ENCODE measurements at regions not wholly inside any gene's neighbourhood (a gene's known extent, or its start where the extent isn't known, plus 50 kb on each side); places are given as distances from the start of the nearest gene placed in this dataset.

DNA sequence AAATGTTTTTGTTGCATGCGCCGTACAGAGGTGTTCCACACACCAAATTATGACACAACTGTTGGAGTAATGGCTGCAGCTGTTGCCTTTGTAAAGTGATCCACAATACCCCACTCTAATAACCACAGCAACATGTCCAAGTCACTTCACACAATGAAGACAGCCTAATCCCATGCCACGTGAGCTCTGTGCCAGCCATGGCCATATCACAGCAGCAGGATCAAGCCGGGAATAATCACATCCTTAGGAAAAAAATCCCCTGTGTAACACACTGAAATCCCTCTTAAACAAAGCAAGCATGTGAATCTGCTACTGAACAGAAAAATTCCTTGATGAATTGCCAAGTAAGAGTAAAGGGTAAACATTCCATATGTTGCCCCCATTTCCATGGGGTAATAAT is 179.5 kb upstream of the PARD3B start:
- Mint-ChIP-seq H3K27me3 (no peaks in the 10 kb centered on the region), H3K4me3 (no peak overlapping the region), H3K27ac (no peak overlapping the region), H3K9me3 (ENCODE audit: insufficient read depth) (no peaks in the 10 kb centered on the region), H3K4me1 (no peaks in the 10 kb centered on the region)
- no peak for TF ChIP-seq EZH2 (IDR thresholded peaks at IDR 0.05; ENCODE audit: borderline replicate concordance, insufficient read depth, low read depth, low read length, poor library complexity, severe bottlenecking)
- TF ChIP-seq, protein P1, sequence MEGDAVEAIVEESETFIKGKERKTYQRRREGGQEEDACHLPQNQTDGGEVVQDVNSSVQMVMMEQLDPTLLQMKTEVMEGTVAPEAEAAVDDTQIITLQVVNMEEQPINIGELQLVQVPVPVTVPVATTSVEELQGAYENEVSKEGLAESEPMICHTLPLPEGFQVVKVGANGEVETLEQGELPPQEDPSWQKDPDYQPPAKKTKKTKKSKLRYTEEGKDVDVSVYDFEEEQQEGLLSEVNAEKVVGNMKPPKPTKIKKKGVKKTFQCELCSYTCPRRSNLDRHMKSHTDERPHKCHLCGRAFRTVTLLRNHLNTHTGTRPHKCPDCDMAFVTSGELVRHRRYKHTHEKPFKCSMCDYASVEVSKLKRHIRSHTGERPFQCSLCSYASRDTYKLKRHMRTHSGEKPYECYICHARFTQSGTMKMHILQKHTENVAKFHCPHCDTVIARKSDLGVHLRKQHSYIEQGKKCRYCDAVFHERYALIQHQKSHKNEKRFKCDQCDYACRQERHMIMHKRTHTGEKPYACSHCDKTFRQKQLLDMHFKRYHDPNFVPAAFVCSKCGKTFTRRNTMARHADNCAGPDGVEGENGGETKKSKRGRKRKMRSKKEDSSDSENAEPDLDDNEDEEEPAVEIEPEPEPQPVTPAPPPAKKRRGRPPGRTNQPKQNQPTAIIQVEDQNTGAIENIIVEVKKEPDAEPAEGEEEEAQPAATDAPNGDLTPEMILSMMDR (IDR thresholded peaks at IDR 0.05), result no peak
- WGBS (ENCODE audit: insufficient coverage), result 50% methylated on average over 2 of the region's 4 CpGs
- no peak overlapping the region for H3K4me3 ChIP-seq (ENCODE audit: control extremely low read depth in 1 of 5, extremely low read depth in 1 of 5, insufficient read depth in 1 of 5, low read depth in 2 of 5, low read length in 4 of 5)
- ChIA-PET CTCF (no interaction called here), POLR2A (no interaction called here)
- no peaks in the 10 kb centered on the region for H3K36me3 ChIP-seq (replicated peaks in 1 of 2; ENCODE audit: control extremely low read depth in 1 of 2, control insufficient read depth in 1 of 2, extremely low read depth in 1 of 2, insufficient read depth in 2 of 2, low read length in 1 of 2)
- no peak overlapping the region for H3K4me2 ChIP-seq (replicated peaks; ENCODE audit: low read depth, low read length, poor library complexity, severe bottlenecking)
- no peak for ATAC-seq (ENCODE audit: low read depth)
- no peak overlapping the region for H3K9ac ChIP-seq (ENCODE audit: low read length)
- no peak overlapping the region for H2AFZ ChIP-seq (ENCODE audit: insufficient read depth, low read depth, low read length, poor library complexity, severe bottlenecking)
- H3K4me1 ChIP-seq (ENCODE audit: control insufficient read depth in 2 of 2, insufficient read depth in 2 of 2, low read length in 2 of 2), result no peaks in the 10 kb centered on the region
- H3K27me3 ChIP-seq (replicated peaks in 1 of 4; ENCODE audit: control extremely low read depth in 1 of 4, control insufficient read depth in 3 of 4, insufficient read depth in 4 of 4, low read length in 3 of 4), result no peaks in the 10 kb centered on the region
- no peak for DNase-seq
- no peaks in the 10 kb centered on the region for H3K9me3 ChIP-seq (ENCODE audit: control extremely low read depth in 1 of 3, control insufficient read depth in 2 of 3, insufficient read depth in 1 of 3, low read length in 2 of 3)
- H3K79me2 ChIP-seq (ENCODE audit: control insufficient read depth, insufficient read depth, low read length), result no peaks in the 10 kb centered on the region
- H3K27ac ChIP-seq (ENCODE audit: low read length in 2 of 2), result no peak overlapping the region
- intact Hi-C loops (cut with micrococcal nuclease), result no loop called here
- no peaks in the 10 kb centered on the region for H4K20me1 ChIP-seq (ENCODE audit: control insufficient read depth, insufficient read depth, low read length, poor library complexity, severe bottlenecking)

DNA sequence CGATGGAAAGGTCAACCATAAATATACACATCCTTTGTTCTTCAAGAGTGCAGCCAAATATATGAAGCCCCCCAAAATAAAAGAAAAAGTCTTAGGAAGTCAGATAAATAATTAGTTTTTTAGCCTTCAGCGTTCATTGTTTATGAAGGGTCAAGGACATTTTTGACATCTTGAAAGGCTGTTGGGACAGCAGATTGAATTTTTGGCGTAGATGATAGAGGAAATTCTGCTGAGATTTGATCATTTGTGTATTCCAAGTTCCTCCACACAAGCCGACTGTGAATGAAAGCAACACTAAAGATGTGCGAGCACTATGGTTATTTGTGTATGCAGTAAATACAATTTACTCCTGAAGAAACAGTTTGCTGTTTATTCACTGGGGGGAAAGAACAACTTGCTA is 177.8 kb upstream of the PARD3B start:
- ATAC-seq (ENCODE audit: low read depth), result no peak
- no peaks in the 10 kb centered on the region for H3K9me3 Mint-ChIP-seq (ENCODE audit: insufficient read depth)
- intact Hi-C loops (cut with micrococcal nuclease), result no loop called here

More for the DNA sequence above, 177.8 kb upstream of the PARD3B start:
- no peaks in the 10 kb centered on the region for H3K9me3 ChIP-seq (ENCODE audit: control extremely low read depth in 1 of 3, control insufficient read depth in 2 of 3, insufficient read depth in 1 of 3, low read length in 2 of 3)
- no peaks in the 10 kb centered on the region for H3K4me1 Mint-ChIP-seq
- H3K79me2 ChIP-seq (ENCODE audit: control insufficient read depth, insufficient read depth, low read length), result no peaks in the 10 kb centered on the region
- H3K4me3 ChIP-seq (ENCODE audit: control extremely low read depth in 1 of 5, extremely low read depth in 1 of 5, insufficient read depth in 1 of 5, low read depth in 2 of 5, low read length in 4 of 5), result no peak overlapping the region
- no peak overlapping the region for H2AFZ ChIP-seq (ENCODE audit: insufficient read depth, low read depth, low read length, poor library complexity, severe bottlenecking)
- no peak overlapping the region for H3K9ac ChIP-seq (ENCODE audit: low read length)
- no peak for DNase-seq
- H3K4me2 ChIP-seq (replicated peaks; ENCODE audit: low read depth, low read length, poor library complexity, severe bottlenecking), result no peak overlapping the region
- WGBS (ENCODE audit: insufficient coverage), result 63% methylated on average over 2 of the region's 5 CpGs
- H3K27me3 Mint-ChIP-seq, result no peaks in the 10 kb centered on the region
- H3K27ac ChIP-seq (ENCODE audit: low read length in 2 of 2), result no peak overlapping the region
- ChIA-PET CTCF (no interaction called here), POLR2A (no interaction called here)
- H3K27ac Mint-ChIP-seq, result no peak overlapping the region
- no peak overlapping the region for H3K4me3 Mint-ChIP-seq
- H4K20me1 ChIP-seq (ENCODE audit: control insufficient read depth, insufficient read depth, low read length, poor library complexity, severe bottlenecking), result no peaks in the 10 kb centered on the region
- H3K36me3 ChIP-seq (replicated peaks in 1 of 2; ENCODE audit: control extremely low read depth in 1 of 2, control insufficient read depth in 1 of 2, extremely low read depth in 1 of 2, insufficient read depth in 2 of 2, low read length in 1 of 2), result no peaks in the 10 kb centered on the region
- TF ChIP-seq, protein P1 (IDR thresholded peaks at IDR 0.05), result no peak
- TF ChIP-seq EZH2 (IDR thresholded peaks at IDR 0.05; ENCODE audit: borderline replicate concordance, insufficient read depth, low read depth, low read length, poor library complexity, severe bottlenecking), result no peak
- no peaks in the 10 kb centered on the region for H3K27me3 ChIP-seq (replicated peaks in 1 of 4; ENCODE audit: control extremely low read depth in 1 of 4, control insufficient read depth in 3 of 4, insufficient read depth in 4 of 4, low read length in 3 of 4)
- H3K4me1 ChIP-seq (ENCODE audit: control insufficient read depth in 2 of 2, insufficient read depth in 2 of 2, low read length in 2 of 2), result no peaks in the 10 kb centered on the region
